Activated B cell treated with CpG ODN at 0.5 μM for 24 hours (primary cell): ENCODE measurements at regions not wholly inside any gene's neighbourhood (a gene's known extent, or its start where the extent isn't known, plus 50 kb on each side); places are given as distances from the start of the nearest gene placed in this dataset.
"Not testable (repeated sequence)": the region's sequence is repeated elsewhere in the genome, so short reads cannot be mapped to it uniquely, and the experiment has no call there.

Experiments
- ATAC-seq: fragments of 200-7000 bp; cut with Tn5 transposase; one replicate; pipeline ENCODE4 v1.10.0; 2021; ENCODE audit warnings: low read depth, mild to moderate bottlenecking, moderate library complexity
- CTCF ChIA-PET: fragments of 350-600 bp; sonication (Branson Sonifier 250); formaldehyde crosslinking; loops from one replicate; lab custom pipeline; 2021; ENCODE audit warnings: antibody characterized with exemption; lab: Charles Lee
- POLR2A ChIA-PET: fragments of 350-600 bp; sonication (Branson Sonifier 250); formaldehyde crosslinking; loops from one replicate; lab custom pipeline; 2021; ENCODE audit warnings: antibody characterized with exemption; lab: Charles Lee
- DNase-seq: peaks from one replicate; pipeline ENCODE4 v3.0.0; 2022
- H3K27ac Mint-ChIP-seq: one replicate; pipeline ENCODE4 v1.8.0; 2020; ENCODE audit warnings: mixed read lengths
- H3K27me3 Mint-ChIP-seq: one replicate; pipeline ENCODE4 v1.8.0; 2021; ENCODE audit warnings: mixed read lengths
- H3K36me3 Mint-ChIP-seq: one replicate; pipeline ENCODE4 v1.8.0; 2021; ENCODE audit warnings: low read depth, mixed read lengths
- H3K4me1 Mint-ChIP-seq: one replicate; pipeline ENCODE4 v1.8.0; 2021; ENCODE audit warnings: mixed read lengths
- H3K4me3 Mint-ChIP-seq: one replicate; pipeline ENCODE4 v1.8.0; 2020; ENCODE audit warnings: mild to moderate bottlenecking, mixed read lengths
- H3K9me3 Mint-ChIP-seq: one replicate; pipeline ENCODE4 v1.8.0; 2020; ENCODE audit warnings: mixed read lengths
- intact Hi-C: fragments of 100-400 bp; cut with micrococcal nuclease; formaldehyde crosslinking; loops from one replicate; pipeline ENCODE4 v1.15.1; 2024
- TF ChIP-seq, protein P1 (sequence below): fragments of 200-600 bp; IDR thresholded peaks from one replicate; pipeline ENCODE4 v1.8.0; 2022; ENCODE audit warnings: antibody characterized with exemption, mild to moderate bottlenecking

DNA sequence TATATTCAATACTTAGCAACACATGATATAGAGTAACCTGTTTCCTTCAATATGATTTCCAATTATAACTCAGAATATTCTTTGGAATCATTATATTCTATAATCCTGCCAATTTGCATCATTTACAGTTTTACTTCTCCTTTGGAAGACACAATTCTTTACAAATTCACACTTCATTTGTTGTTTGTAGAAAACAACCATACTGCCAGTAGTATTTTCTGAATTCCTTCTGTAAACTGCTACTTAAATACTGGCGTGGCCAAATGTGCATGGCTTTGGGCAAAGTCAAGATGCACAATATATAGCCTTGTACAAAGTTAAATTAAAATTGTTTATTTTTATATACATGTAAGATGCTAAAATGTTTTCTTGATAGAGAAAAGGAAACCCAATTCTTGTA, 687.1 kb upstream of the NEGR1 start:
- no peak overlapping the region for H3K27ac Mint-ChIP-seq
- peaks cover 8% of the 10 kb centered on the region for H3K9me3 Mint-ChIP-seq
- POLR2A ChIA-PET = no interaction called here
- TF ChIP-seq, protein P1, sequence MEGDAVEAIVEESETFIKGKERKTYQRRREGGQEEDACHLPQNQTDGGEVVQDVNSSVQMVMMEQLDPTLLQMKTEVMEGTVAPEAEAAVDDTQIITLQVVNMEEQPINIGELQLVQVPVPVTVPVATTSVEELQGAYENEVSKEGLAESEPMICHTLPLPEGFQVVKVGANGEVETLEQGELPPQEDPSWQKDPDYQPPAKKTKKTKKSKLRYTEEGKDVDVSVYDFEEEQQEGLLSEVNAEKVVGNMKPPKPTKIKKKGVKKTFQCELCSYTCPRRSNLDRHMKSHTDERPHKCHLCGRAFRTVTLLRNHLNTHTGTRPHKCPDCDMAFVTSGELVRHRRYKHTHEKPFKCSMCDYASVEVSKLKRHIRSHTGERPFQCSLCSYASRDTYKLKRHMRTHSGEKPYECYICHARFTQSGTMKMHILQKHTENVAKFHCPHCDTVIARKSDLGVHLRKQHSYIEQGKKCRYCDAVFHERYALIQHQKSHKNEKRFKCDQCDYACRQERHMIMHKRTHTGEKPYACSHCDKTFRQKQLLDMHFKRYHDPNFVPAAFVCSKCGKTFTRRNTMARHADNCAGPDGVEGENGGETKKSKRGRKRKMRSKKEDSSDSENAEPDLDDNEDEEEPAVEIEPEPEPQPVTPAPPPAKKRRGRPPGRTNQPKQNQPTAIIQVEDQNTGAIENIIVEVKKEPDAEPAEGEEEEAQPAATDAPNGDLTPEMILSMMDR = no peak
- H3K27me3 Mint-ChIP-seq = no peaks in the 10 kb centered on the region
- no peaks in the 10 kb centered on the region for H3K4me1 Mint-ChIP-seq
- no peaks in the 10 kb centered on the region for H3K36me3 Mint-ChIP-seq
- intact Hi-C loops = no loop called here
- ATAC-seq (no peak), DNase-seq (no peak)
- CTCF ChIA-PET = no interaction called here
- H3K4me3 Mint-ChIP-seq = no peak overlapping the region

- H3K27me3 Mint-ChIP-seq = no peaks in the 10 kb centered on the region
- CTCF ChIA-PET = no interaction called here
- TF ChIP-seq, protein P1 = no peak
- ATAC-seq = no peak
- no peak overlapping the region for H3K4me3 Mint-ChIP-seq
- intact Hi-C loops = no loop called here
- H3K4me1 Mint-ChIP-seq = no peaks in the 10 kb centered on the region
- no peaks in the 10 kb centered on the region for H3K9me3 Mint-ChIP-seq
- POLR2A ChIA-PET = no interaction called here
- no peak overlapping the region for H3K27ac Mint-ChIP-seq
- no peaks in the 10 kb centered on the region for H3K36me3 Mint-ChIP-seq
- no peak for DNase-seq
Measured at GRCh38 chr1:72954943-72955342, 672.6 kb upstream of the NEGR1 start.

GRCh38 chr1:72950900-72951299, 668.6 kb upstream of the NEGR1 start:
- POLR2A ChIA-PET = not testable (repeated sequence)

GRCh38 chr1:72946903-72947499, 664.7 kb upstream of the NEGR1 start:
- no peaks in the 10 kb centered on the region for H3K36me3 Mint-ChIP-seq
- DNase-seq (no peak), ATAC-seq (no peak)
- H3K27ac Mint-ChIP-seq = no peak overlapping the region
- ChIA-PET POLR2A (no interaction called here), CTCF (no interaction called here)
- no peaks in the 10 kb centered on the region for H3K9me3 Mint-ChIP-seq
- no peaks in the 10 kb centered on the region for H3K4me1 Mint-ChIP-seq
- no peaks in the 10 kb centered on the region for H3K27me3 Mint-ChIP-seq
- no peak overlapping the region for H3K4me3 Mint-ChIP-seq
- TF ChIP-seq, protein P1 = no peak
- intact Hi-C loops = no loop called here

More at GRCh38 chr1:72950900-72951299, 668.6 kb upstream of the NEGR1 start:
- H3K4me1 Mint-ChIP-seq, H3K27me3 Mint-ChIP-seq, intact Hi-C loops, H3K36me3 Mint-ChIP-seq, H3K9me3 Mint-ChIP-seq, H3K4me3 Mint-ChIP-seq, DNase-seq, CTCF ChIA-PET, H3K27ac Mint-ChIP-seq, ATAC-seq: not testable (repeated sequence)

DNA sequence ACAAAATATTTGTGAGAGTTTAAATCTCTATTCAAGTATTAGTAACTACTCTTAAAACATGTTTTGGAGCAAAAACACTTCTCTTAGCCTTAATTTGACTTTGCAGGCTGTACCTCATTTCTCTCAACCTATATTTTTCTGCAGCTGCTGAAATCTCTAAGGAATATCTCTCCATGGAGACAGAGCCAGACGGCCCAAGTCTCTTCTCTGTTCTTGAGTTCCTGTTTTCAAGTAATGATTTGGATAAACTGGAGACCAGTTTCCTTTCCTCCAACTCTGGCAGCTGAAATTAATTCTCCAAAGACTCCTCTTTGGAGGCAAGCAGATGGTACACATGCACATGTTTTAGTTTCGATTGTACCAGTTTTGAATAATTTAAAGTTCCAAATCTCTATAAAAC, 659.7 kb upstream of the NEGR1 start:
- ChIA-PET POLR2A (no interaction called here), CTCF (no interaction called here)
- Mint-ChIP-seq H3K27me3 (no peaks in the 10 kb centered on the region), H3K36me3 (no peaks in the 10 kb centered on the region), H3K4me1 (no peaks in the 10 kb centered on the region), H3K4me3 (no peak overlapping the region), H3K27ac (no peak overlapping the region), H3K9me3 (peaks cover 3% of the 10 kb centered on the region)
- intact Hi-C loops = no loop called here
- DNase-seq = no peak
- TF ChIP-seq, protein P1 = no peak
- ATAC-seq = no peak

- DNase-seq (no peak), ATAC-seq (no peak)
- POLR2A ChIA-PET = no interaction called here
- CTCF ChIA-PET = no interaction called here
- intact Hi-C loops = no loop called here
- Mint-ChIP-seq H3K4me1 (no peaks in the 10 kb centered on the region), H3K9me3 (peaks cover 3% of the 10 kb centered on the region), H3K27ac (no peak overlapping the region), H3K27me3 (no peaks in the 10 kb centered on the region), H3K36me3 (no peaks in the 10 kb centered on the region), H3K4me3 (no peak overlapping the region)
- TF ChIP-seq, protein P1 = no peak
Measured at GRCh38 chr1:72938408-72938807, 656.1 kb upstream of the NEGR1 start.
